OCI-LY3 (cell line): ENCODE measurements at regions not wholly inside any gene's neighbourhood (a gene's known extent, or its start where the extent isn't known, plus 50 kb on each side); places are given as distances from the start of the nearest gene placed in this dataset.

ENCODE experiments used
- H2AFZ ChIP-seq: fragments of 200-600, 300-600 bp; shearing (Covaris generic); 2 replicates; pipeline ENCODE4 v1.6.0; 2014; ENCODE audit warnings: antibody characterized with exemption, low read depth, low read length
- H3K27ac ChIP-seq: fragments of 200-600, 300-600 bp; sonication (generic); 2 replicates; pipeline ENCODE4 v1.5.1; 2014; ENCODE audit warnings: mild to moderate bottlenecking, low read length, moderate library complexity, mixed read lengths
- H3K27me3 ChIP-seq: fragments of 200-600, 300-600 bp; sonication (generic); 2 replicates; pipeline ENCODE4 v1.6.1; 2014; ENCODE audit warnings: low read depth, low read length, mixed read lengths
- H3K36me3 ChIP-seq: fragments of 200-600, 300-600 bp; sonication (generic); replicated peaks from 2 replicates; pipeline ENCODE3; 2014; ENCODE audit warnings: low read depth, low read length, mixed read lengths
- H3K4me1 ChIP-seq: fragments of 300-600, 200-600 bp; sonication (generic); 2 replicates; pipeline ENCODE4 v1.6.1; 2014; ENCODE audit warnings: low read length, mixed read lengths
- H3K4me2 ChIP-seq: fragments of 200-600, 300-600 bp; sonication (generic); 2 replicates; pipeline ENCODE4 v1.6.1; 2014; ENCODE audit warnings: low read length, mixed read lengths
- H3K4me3 ChIP-seq: fragments of 300-600, 200-600 bp; sonication (generic); 2 replicates; pipeline ENCODE4 v1.5.1; 2014; ENCODE audit warnings: antibody characterized with exemption, mild to moderate bottlenecking, low read length, moderate library complexity
- H3K79me2 ChIP-seq: fragments of 300-600, 200-600 bp; shearing (Covaris generic); 2 replicates; pipeline ENCODE4 v1.6.1; 2014; ENCODE audit warnings: mild to moderate bottlenecking, low read length, mixed read lengths
- H3K9ac ChIP-seq: fragments of 300-600, 200-600 bp; shearing (Covaris generic); 2 replicates; pipeline ENCODE4 v1.6.0; 2014; ENCODE audit warnings: mild to moderate bottlenecking, low read length, moderate library complexity
- H3K9me3 ChIP-seq: fragments of 200-600, 300-600 bp; shearing (Covaris generic); 2 replicates; pipeline ENCODE4 v1.6.1; 2014; ENCODE audit warnings: low read length, mixed read lengths; ENCODE audit not compliant: insufficient read depth
- H4K20me1 ChIP-seq: fragments of 200-600, 300-600 bp; sonication (generic); 2 replicates; pipeline ENCODE4 v1.6.1; 2016; ENCODE audit warnings: low read length, mixed read lengths; ENCODE audit not compliant: insufficient read depth
- EZH2phosphoT487 ChIP-seq: fragments of 200-600 bp; shearing (Covaris generic); IDR thresholded peaks from 2 replicates; pipeline ENCODE4 v1.6.1; 2018; ENCODE audit warnings: antibody characterized with exemption, mixed run types, low read depth
- TF ChIP-seq, protein P1 (sequence below): fragments of 200-600, 300-600 bp; sonication (generic); IDR thresholded peaks from 2 replicates; pipeline ENCODE4 v1.5.1; 2014; ENCODE audit warnings: antibody characterized with exemption, low read length, low read depth

GRCh38 chr10:2223548-2224320 is 486.4 kb upstream of the ADARB2 start:
- no peak overlapping the region for H3K27ac ChIP-seq
- H3K36me3 ChIP-seq, result no peaks in the 10 kb centered on the region
- no peak for TF ChIP-seq EZH2phosphoT487
- TF ChIP-seq, protein P1, sequence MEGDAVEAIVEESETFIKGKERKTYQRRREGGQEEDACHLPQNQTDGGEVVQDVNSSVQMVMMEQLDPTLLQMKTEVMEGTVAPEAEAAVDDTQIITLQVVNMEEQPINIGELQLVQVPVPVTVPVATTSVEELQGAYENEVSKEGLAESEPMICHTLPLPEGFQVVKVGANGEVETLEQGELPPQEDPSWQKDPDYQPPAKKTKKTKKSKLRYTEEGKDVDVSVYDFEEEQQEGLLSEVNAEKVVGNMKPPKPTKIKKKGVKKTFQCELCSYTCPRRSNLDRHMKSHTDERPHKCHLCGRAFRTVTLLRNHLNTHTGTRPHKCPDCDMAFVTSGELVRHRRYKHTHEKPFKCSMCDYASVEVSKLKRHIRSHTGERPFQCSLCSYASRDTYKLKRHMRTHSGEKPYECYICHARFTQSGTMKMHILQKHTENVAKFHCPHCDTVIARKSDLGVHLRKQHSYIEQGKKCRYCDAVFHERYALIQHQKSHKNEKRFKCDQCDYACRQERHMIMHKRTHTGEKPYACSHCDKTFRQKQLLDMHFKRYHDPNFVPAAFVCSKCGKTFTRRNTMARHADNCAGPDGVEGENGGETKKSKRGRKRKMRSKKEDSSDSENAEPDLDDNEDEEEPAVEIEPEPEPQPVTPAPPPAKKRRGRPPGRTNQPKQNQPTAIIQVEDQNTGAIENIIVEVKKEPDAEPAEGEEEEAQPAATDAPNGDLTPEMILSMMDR, result no peak
- H3K4me3 ChIP-seq, result no peak overlapping the region
- H3K4me2 ChIP-seq, result no peak overlapping the region
- H2AFZ ChIP-seq, result no peak overlapping the region
- H3K9me3 ChIP-seq, result no peaks in the 10 kb centered on the region
- H3K79me2 ChIP-seq, result no peaks in the 10 kb centered on the region
- H3K4me1 ChIP-seq, result no peaks in the 10 kb centered on the region
- no peak overlapping the region for H3K9ac ChIP-seq
- H3K27me3 ChIP-seq, result no peaks in the 10 kb centered on the region
- no peaks in the 10 kb centered on the region for H4K20me1 ChIP-seq

- H3K27ac ChIP-seq, result no peak overlapping the region
- H4K20me1 ChIP-seq, result no peaks in the 10 kb centered on the region
- TF ChIP-seq, protein P1, result no peak
- TF ChIP-seq EZH2phosphoT487, result no peak
- H3K79me2 ChIP-seq, result no peaks in the 10 kb centered on the region
- H3K9me3 ChIP-seq, result no peaks in the 10 kb centered on the region
- H2AFZ ChIP-seq, result no peak overlapping the region
- no peaks in the 10 kb centered on the region for H3K4me1 ChIP-seq
- H3K27me3 ChIP-seq, result no peaks in the 10 kb centered on the region
- no peaks in the 10 kb centered on the region for H3K36me3 ChIP-seq
- no peak overlapping the region for H3K9ac ChIP-seq
- no peak overlapping the region for H3K4me3 ChIP-seq
- no peak overlapping the region for H3K4me2 ChIP-seq
Measured at GRCh38 chr10:2222631-2223030, 485.3 kb upstream of the ADARB2 start.

- no peaks in the 10 kb centered on the region for H3K79me2 ChIP-seq
- no peaks in the 10 kb centered on the region for H3K9me3 ChIP-seq
- no peaks in the 10 kb centered on the region for H4K20me1 ChIP-seq
- no peaks in the 10 kb centered on the region for H3K36me3 ChIP-seq
- H3K9ac ChIP-seq, result no peak overlapping the region
- H2AFZ ChIP-seq, result no peak overlapping the region
- H3K4me1 ChIP-seq, result no peaks in the 10 kb centered on the region
- no peak overlapping the region for H3K27ac ChIP-seq
- no peak for TF ChIP-seq EZH2phosphoT487
- TF ChIP-seq, protein P1, result no peak
- no peaks in the 10 kb centered on the region for H3K27me3 ChIP-seq
- no peak overlapping the region for H3K4me2 ChIP-seq
- H3K4me3 ChIP-seq, result no peak overlapping the region
Measured at GRCh38 chr10:2214805-2215204, 477.5 kb upstream of the ADARB2 start.

DNA sequence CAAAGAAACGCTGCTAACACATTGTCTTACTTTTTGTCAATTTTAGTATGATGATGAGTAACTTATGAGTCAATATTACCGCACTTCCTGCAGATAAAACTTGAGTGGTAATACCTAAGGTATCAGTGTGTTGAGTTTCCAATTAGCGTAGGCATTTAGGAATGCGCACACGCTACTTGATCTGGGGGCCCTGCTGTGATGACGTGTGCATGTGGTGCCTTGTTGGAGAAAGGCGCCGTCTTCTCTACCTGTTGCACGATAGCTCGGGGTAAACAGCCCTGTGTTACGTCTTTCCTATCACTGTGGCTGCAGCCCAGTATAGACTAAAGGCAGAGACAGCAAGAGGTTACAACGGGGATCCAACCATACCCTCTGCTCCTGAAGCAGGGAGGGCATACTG is 476.8 kb upstream of the ADARB2 start:
- TF ChIP-seq, protein P1, result no peak
- no peak overlapping the region for H3K27ac ChIP-seq
- no peak overlapping the region for H3K4me2 ChIP-seq
- no peak overlapping the region for H3K9ac ChIP-seq
- no peaks in the 10 kb centered on the region for H3K4me1 ChIP-seq
- no peaks in the 10 kb centered on the region for H3K36me3 ChIP-seq
- no peaks in the 10 kb centered on the region for H3K27me3 ChIP-seq
- no peak overlapping the region for H2AFZ ChIP-seq
- H3K79me2 ChIP-seq, result no peaks in the 10 kb centered on the region
- H4K20me1 ChIP-seq, result no peaks in the 10 kb centered on the region
- no peaks in the 10 kb centered on the region for H3K9me3 ChIP-seq
- no peak overlapping the region for H3K4me3 ChIP-seq
